Stimulated activated CD4-positive, alpha-beta T cell treated with anti-CD3 and anti-CD28 coated beads, Interleukin-2, amount 100 ng/mL, for 48 hours (primary cell): ENCODE measurements at regions not wholly inside any gene's neighbourhood (a gene's known extent, or its start where the extent isn't known, plus 50 kb on each side); places are given as distances from the start of the nearest gene placed in this dataset.
"Not testable (repeated sequence)": the region's sequence is repeated elsewhere in the genome, so short reads cannot be mapped to it uniquely, and the experiment has no call there.

Source experiments
- DNase-seq, 2 donors: peaks; one replicate each; pipeline ENCODE4 v3.0.0-alpha.2; 2020

GRCh38 chr17:77562361-77562760 lies 396.1 kb upstream of the TNRC6C start:
- DNase-seq = not testable (repeated sequence)

GRCh38 chr17:77563439-77564102 lies 394.9 kb upstream of the TNRC6C start:
- no peak for DNase-seq

GRCh38 chr17:77564278-77564920 lies 394.1 kb upstream of the TNRC6C start:
- DNase-seq = no peak

- no peak for DNase-seq
Observed at GRCh38 chr17:77565166-77565565, 393.3 kb upstream of the TNRC6C start.

- DNase-seq = no peak
Observed at GRCh38 chr17:77566151-77566550, 392.4 kb upstream of the TNRC6C start.

GRCh38 chr17:77566566-77567138 lies 391.9 kb upstream of the TNRC6C start:
- no peak for DNase-seq

- no peak for DNase-seq
Observed at GRCh38 chr17:77568540-77568939, 390.0 kb upstream of the TNRC6C start.

- DNase-seq = no peak
Observed at GRCh38 chr17:77569846-77570564, 388.5 kb upstream of the TNRC6C start.

GRCh38 chr17:77570565-77570898 lies 388.0 kb upstream of the TNRC6C start:
- no peak for DNase-seq

GRCh38 chr17:77571155-77571981 lies 387.1 kb upstream of the TNRC6C start:
- peak in 1 of 2 donors; percentile 7 for DNase-seq

- no peak for DNase-seq
Observed at GRCh38 chr17:77572065-77572601, 386.4 kb upstream of the TNRC6C start.

GRCh38 chr17:77572851-77573250 lies 385.7 kb upstream of the TNRC6C start:
- no peak for DNase-seq

- no peak for DNase-seq
Observed at GRCh38 chr17:77577491-77577890, 381.0 kb upstream of the TNRC6C start.

GRCh38 chr17:77579131-77579530 lies 379.4 kb upstream of the TNRC6C start:
- no peak for DNase-seq

GRCh38 chr17:77579682-77580081 lies 378.8 kb upstream of the TNRC6C start:
- no peak for DNase-seq

- no peak for DNase-seq
Observed at GRCh38 chr17:77580531-77581270, 377.8 kb upstream of the TNRC6C start.

- no peak for DNase-seq
Observed at GRCh38 chr17:77581480-77581879, 377.0 kb upstream of the TNRC6C start.

GRCh38 chr17:77585142-77585860 lies 373.2 kb upstream of the TNRC6C start:
- DNase-seq = no peak

GRCh38 chr17:77590951-77591735 lies 367.4 kb upstream of the TNRC6C start:
- DNase-seq = no peak

GRCh38 chr17:77592106-77592865 lies 366.2 kb upstream of the TNRC6C start:
- DNase-seq = no peak
